ENCODE measurements at regions not wholly inside any gene's neighbourhood (a gene's known extent, or its start where the extent isn't known, plus 50 kb on each side); places are given as distances from the start of the nearest gene placed in this dataset.

GRCh38 chr20:43855803-43856202, 58.8 kb upstream of the TOX2 start:
- no peaks in the 10 kb centered on the region for H3K36me3 Mint-ChIP-seq (ENCODE audit: low read depth)
- H3K4me1 Mint-ChIP-seq = no peaks in the 10 kb centered on the region
- H3K27ac Mint-ChIP-seq = no peak overlapping the region
- H3K27me3 Mint-ChIP-seq (ENCODE audit: low read depth, poor library complexity) = peaks cover 12% of the 10 kb centered on the region
- DNase-seq = no peak
- TF ChIP-seq, protein P1, sequence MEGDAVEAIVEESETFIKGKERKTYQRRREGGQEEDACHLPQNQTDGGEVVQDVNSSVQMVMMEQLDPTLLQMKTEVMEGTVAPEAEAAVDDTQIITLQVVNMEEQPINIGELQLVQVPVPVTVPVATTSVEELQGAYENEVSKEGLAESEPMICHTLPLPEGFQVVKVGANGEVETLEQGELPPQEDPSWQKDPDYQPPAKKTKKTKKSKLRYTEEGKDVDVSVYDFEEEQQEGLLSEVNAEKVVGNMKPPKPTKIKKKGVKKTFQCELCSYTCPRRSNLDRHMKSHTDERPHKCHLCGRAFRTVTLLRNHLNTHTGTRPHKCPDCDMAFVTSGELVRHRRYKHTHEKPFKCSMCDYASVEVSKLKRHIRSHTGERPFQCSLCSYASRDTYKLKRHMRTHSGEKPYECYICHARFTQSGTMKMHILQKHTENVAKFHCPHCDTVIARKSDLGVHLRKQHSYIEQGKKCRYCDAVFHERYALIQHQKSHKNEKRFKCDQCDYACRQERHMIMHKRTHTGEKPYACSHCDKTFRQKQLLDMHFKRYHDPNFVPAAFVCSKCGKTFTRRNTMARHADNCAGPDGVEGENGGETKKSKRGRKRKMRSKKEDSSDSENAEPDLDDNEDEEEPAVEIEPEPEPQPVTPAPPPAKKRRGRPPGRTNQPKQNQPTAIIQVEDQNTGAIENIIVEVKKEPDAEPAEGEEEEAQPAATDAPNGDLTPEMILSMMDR (IDR thresholded peaks at IDR 0.05) = no peak
- no peak overlapping the region for H3K4me3 Mint-ChIP-seq
- no peaks in the 10 kb centered on the region for H3K9me3 Mint-ChIP-seq

- Mint-ChIP-seq H3K9me3 (no peaks in the 10 kb centered on the region), H3K27ac (no peak overlapping the region), H3K4me3 (peak overlapping the region; percentile 13), H3K4me1 (peaks cover 10% of the 10 kb centered on the region), H3K36me3 (ENCODE audit: low read depth) (no peaks in the 10 kb centered on the region), H3K27me3 (ENCODE audit: low read depth, poor library complexity) (peaks cover 8% of the 10 kb centered on the region)
- no peak for DNase-seq
- TF ChIP-seq, protein P1 (IDR thresholded peaks at IDR 0.05) = no peak
Observed at GRCh38 chr20:43853918-43854317, 60.7 kb upstream of the TOX2 start.

- Mint-ChIP-seq H3K36me3 (ENCODE audit: low read depth) (no peaks in the 10 kb centered on the region), H3K27ac (no peak overlapping the region), H3K4me1 (peaks cover 10% of the 10 kb centered on the region), H3K9me3 (no peaks in the 10 kb centered on the region), H3K4me3 (no peak overlapping the region), H3K27me3 (ENCODE audit: low read depth, poor library complexity) (peaks cover 8% of the 10 kb centered on the region)
- TF ChIP-seq, protein P1 (IDR thresholded peaks at IDR 0.05) = no peak
- DNase-seq = no peak
Observed at GRCh38 chr20:43853174-43853803, 61.4 kb upstream of the TOX2 start.

GRCh38 chr20:43849496-43850186, 65.0 kb upstream of the TOX2 start:
- Mint-ChIP-seq H3K4me1 (peaks cover 10% of the 10 kb centered on the region), H3K36me3 (ENCODE audit: low read depth) (no peaks in the 10 kb centered on the region), H3K4me3 (no peak overlapping the region), H3K27ac (no peak overlapping the region), H3K27me3 (ENCODE audit: low read depth, poor library complexity) (peaks cover 6% of the 10 kb centered on the region), H3K9me3 (no peaks in the 10 kb centered on the region)
- DNase-seq = no peak
- TF ChIP-seq, protein P1 (IDR thresholded peaks at IDR 0.05) = no peak

DNA sequence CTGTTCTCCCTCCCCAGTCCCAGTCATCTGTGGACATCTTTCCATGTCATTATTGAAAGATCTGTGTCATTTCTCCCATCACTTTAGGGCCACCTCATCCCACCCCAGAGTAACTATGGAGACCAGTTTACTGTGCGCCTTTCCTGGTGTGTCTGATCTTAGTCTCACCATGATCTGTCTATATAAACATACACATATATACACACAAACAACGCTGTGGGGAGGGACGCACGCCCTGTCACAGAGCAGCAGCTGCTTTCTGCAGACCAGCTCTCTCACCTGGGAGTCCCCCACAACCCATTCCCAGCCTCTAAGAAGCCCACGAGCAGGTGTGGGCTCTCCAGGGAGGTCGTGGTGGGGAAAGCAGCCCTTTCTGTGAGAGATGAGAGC, 68.1 kb upstream of the TOX2 start:
- Mint-ChIP-seq H3K36me3 (ENCODE audit: low read depth) (no peaks in the 10 kb centered on the region), H3K9me3 (no peaks in the 10 kb centered on the region), H3K4me3 (no peak overlapping the region), H3K27me3 (ENCODE audit: low read depth, poor library complexity) (peaks cover 8% of the 10 kb centered on the region), H3K27ac (no peak overlapping the region), H3K4me1 (peaks cover 10% of the 10 kb centered on the region)
- TF ChIP-seq, protein P1 (IDR thresholded peaks at IDR 0.05) = no peak
- DNase-seq = no peak

Data from nephron progenitor cell (in vitro differentiated cells).